ENCODE measurements at regions not wholly inside any gene's neighbourhood (a gene's known extent, or its start where the extent isn't known, plus 50 kb on each side); places are given as distances from the start of the nearest gene placed in this dataset.

- TF ChIP-seq RAD21 (IDR thresholded peaks at IDR 0.05; ENCODE audit: low read length) (no peak), YY1 (IDR thresholded peaks at IDR 0.05; ENCODE audit: low read depth) (no peak), MEF2A (IDR thresholded peaks at IDR 0.05; ENCODE audit: borderline replicate concordance, low read depth) (no peak), USF2 (IDR thresholded peaks at IDR 0.05; ENCODE audit: borderline replicate concordance, low read depth, low read length) (no peak), TAF1 (IDR thresholded peaks at IDR 0.05; ENCODE audit: borderline replicate concordance, low read depth, low read length) (no peak), REST (IDR thresholded peaks at IDR 0.05; ENCODE audit: low read depth, low read length) (no peak), CTCF (IDR thresholded peaks at IDR 0.05) (no peak), NFIC (IDR thresholded peaks at IDR 0.05; ENCODE audit: borderline replicate concordance) (no peak), IRF3 (IDR thresholded peaks at IDR 0.05; ENCODE audit: low read depth, low read length) (no peak), GABPA (IDR thresholded peaks at IDR 0.05; ENCODE audit: low read depth) (no peak), EP300 (IDR thresholded peaks at IDR 0.05; ENCODE audit: borderline replicate concordance in 1 of 2, low read depth in 1 of 2, low read length in 1 of 2) (no peak)
Observed at GRCh38 chr18:60082282-60082681, 182.5 kb downstream of the PMAIP1 start.
